ENCODE measurements at regions not wholly inside any gene's neighbourhood (a gene's known extent, or its start where the extent isn't known, plus 50 kb on each side); places are given as distances from the start of the nearest gene placed in this dataset.

DNA sequence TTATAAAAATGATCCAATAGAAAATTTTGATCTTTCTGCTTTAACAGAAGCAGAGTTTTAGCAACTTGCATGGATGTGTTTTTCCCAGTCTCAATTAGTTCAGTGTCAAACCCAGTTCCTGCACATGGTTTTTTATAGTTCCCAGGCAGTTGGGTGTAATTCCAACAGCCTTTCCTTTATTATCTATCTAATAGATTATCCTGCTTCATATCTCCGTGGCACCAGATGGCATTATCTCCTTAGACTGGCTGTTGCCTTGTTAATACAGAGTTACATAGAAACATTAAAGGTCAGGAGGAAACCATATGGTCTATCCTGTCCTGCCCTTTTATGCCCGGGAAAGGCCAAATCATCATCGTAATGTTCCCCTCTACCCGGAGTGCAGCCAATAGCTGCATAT lies 400.9 kb upstream of the SMIM21 start:
- H3K9me3 ChIP-seq (ENCODE audit: control insufficient read depth, low read length): no peaks in the 10 kb centered on the region
- H3K27me3 Mint-ChIP-seq (ENCODE audit: insufficient read depth): peaks cover 7% of the 10 kb centered on the region
- H3K4me3 ChIP-seq (ENCODE audit: low read length): no peak overlapping the region
- no peak overlapping the region for H3K9ac ChIP-seq (ENCODE audit: extremely low read depth, low read length, poor library complexity, severe bottlenecking)
- peaks cover 5% of the 10 kb centered on the region for H3K9me3 Mint-ChIP-seq
- H3K27ac Mint-ChIP-seq: no peak overlapping the region
- peaks cover 9% of the 10 kb centered on the region for H3K4me1 ChIP-seq (ENCODE audit: control insufficient read depth, insufficient read depth, low read length)
- H3K27me3 ChIP-seq (ENCODE audit: control insufficient read depth, insufficient read depth, low read length, poor library complexity, severe bottlenecking): no peaks in the 10 kb centered on the region
- TF ChIP-seq, protein P1, sequence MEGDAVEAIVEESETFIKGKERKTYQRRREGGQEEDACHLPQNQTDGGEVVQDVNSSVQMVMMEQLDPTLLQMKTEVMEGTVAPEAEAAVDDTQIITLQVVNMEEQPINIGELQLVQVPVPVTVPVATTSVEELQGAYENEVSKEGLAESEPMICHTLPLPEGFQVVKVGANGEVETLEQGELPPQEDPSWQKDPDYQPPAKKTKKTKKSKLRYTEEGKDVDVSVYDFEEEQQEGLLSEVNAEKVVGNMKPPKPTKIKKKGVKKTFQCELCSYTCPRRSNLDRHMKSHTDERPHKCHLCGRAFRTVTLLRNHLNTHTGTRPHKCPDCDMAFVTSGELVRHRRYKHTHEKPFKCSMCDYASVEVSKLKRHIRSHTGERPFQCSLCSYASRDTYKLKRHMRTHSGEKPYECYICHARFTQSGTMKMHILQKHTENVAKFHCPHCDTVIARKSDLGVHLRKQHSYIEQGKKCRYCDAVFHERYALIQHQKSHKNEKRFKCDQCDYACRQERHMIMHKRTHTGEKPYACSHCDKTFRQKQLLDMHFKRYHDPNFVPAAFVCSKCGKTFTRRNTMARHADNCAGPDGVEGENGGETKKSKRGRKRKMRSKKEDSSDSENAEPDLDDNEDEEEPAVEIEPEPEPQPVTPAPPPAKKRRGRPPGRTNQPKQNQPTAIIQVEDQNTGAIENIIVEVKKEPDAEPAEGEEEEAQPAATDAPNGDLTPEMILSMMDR (conservative IDR thresholded peaks at IDR 0.05): no peak
- no peak overlapping the region for H3K27ac ChIP-seq (ENCODE audit: low read depth, low read length)
- no peaks in the 10 kb centered on the region for H3K36me3 ChIP-seq (ENCODE audit: control insufficient read depth, insufficient read depth, low read length)
- H3K4me1 Mint-ChIP-seq: peaks cover 35% of the 10 kb centered on the region
- DNase-seq: peak; percentile 20
- WGBS, 2 experiments (ENCODE audit: insufficient coverage in 1 of 2, insufficient read length in 1 of 2): 71 to 79% methylated on average over 4 of the region's 4 CpGs
- no peaks in the 10 kb centered on the region for H3K36me3 Mint-ChIP-seq (ENCODE audit: low read depth)
- no peak overlapping the region for H3K4me3 Mint-ChIP-seq

DNA sequence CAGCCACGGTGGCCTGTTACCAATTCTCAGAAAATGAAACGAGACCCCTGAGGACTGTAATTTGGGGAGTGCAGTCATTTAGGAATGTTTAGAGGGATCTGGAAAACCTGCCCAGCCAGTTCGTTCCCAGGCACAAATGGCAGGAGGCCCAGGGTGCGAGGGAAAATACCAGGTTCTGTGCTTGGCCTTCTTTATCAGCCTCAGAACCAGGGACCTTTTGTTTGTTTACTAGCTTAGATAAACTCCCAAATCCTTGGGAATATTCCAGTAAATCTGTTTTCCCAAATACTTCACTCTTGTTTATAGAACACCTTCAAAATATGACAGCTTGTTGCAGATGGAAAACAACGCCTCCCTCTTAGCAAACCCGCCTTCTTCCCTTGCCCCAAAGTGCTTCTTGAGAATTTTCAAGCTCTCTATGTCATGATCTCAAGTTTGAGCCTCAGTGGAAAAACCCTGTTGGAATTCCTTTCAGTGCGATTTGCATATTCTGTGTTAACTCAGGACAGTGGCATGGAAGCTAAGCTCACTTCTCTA lies 400.3 kb upstream of the SMIM21 start:
- Mint-ChIP-seq H3K4me3 (no peak overlapping the region), H3K4me1 (peaks cover 37% of the 10 kb centered on the region), H3K27me3 (ENCODE audit: insufficient read depth) (peaks cover 5% of the 10 kb centered on the region), H3K27ac (no peak overlapping the region), H3K9me3 (peaks cover 5% of the 10 kb centered on the region), H3K36me3 (ENCODE audit: low read depth) (no peaks in the 10 kb centered on the region)
- Histone ChIP-seq H3K27me3 (ENCODE audit: control insufficient read depth, insufficient read depth, low read length, poor library complexity, severe bottlenecking) (no peaks in the 10 kb centered on the region), H3K9ac (ENCODE audit: extremely low read depth, low read length, poor library complexity, severe bottlenecking) (no peak overlapping the region), H3K9me3 (ENCODE audit: control insufficient read depth, low read length) (no peaks in the 10 kb centered on the region), H3K36me3 (ENCODE audit: control insufficient read depth, insufficient read depth, low read length) (no peaks in the 10 kb centered on the region), H3K27ac (ENCODE audit: low read depth, low read length) (no peak overlapping the region), H3K4me1 (ENCODE audit: control insufficient read depth, insufficient read depth, low read length) (peaks cover 9% of the 10 kb centered on the region), H3K4me3 (ENCODE audit: low read length) (no peak overlapping the region)
- peak; percentile 45 for DNase-seq
- TF ChIP-seq, protein P1 (conservative IDR thresholded peaks at IDR 0.05): no peak
- WGBS, 2 experiments (ENCODE audit: insufficient coverage in 1 of 2, insufficient read length in 1 of 2): 86 to 92% methylated on average over 7 of the region's 7 CpGs

DNA sequence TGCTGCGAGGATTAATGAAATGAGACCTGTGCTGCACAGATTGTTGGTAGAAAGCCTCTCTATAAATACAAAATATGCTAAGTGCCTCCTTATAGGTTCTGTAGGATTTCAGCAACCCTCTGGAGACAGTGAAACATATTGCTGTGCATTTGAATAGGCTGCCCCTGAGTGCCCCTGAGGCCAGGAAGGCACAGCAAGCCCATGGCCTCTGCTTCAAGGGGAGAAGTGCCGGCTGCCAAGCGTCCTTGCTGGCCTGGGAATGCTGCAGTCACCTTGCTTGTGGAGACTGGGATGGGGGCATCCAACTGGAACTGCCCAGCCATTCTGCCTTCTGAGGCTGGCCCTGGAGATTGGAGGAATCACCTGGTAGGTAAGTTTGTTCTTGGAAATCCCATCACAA lies 397.2 kb upstream of the SMIM21 start:
- Mint-ChIP-seq H3K27ac (no peak overlapping the region), H3K9me3 (no peaks in the 10 kb centered on the region), H3K4me1 (peaks cover 36% of the 10 kb centered on the region), H3K27me3 (ENCODE audit: insufficient read depth) (peaks cover 2% of the 10 kb centered on the region), H3K36me3 (ENCODE audit: low read depth) (no peaks in the 10 kb centered on the region), H3K4me3 (no peak overlapping the region)
- TF ChIP-seq, protein P1 (conservative IDR thresholded peaks at IDR 0.05): no peak
- WGBS, 2 experiments (ENCODE audit: insufficient coverage in 1 of 2, insufficient read length in 1 of 2): 80 to 87% methylated on average over 1 to 3 of the region's 3 CpGs
- no peak overlapping the region for H3K4me3 ChIP-seq (ENCODE audit: low read length)
- peaks cover 9% of the 10 kb centered on the region for H3K4me1 ChIP-seq (ENCODE audit: control insufficient read depth, insufficient read depth, low read length)
- H3K36me3 ChIP-seq (ENCODE audit: control insufficient read depth, insufficient read depth, low read length): no peaks in the 10 kb centered on the region
- no peak overlapping the region for H3K27ac ChIP-seq (ENCODE audit: low read depth, low read length)
- H3K27me3 ChIP-seq (ENCODE audit: control insufficient read depth, insufficient read depth, low read length, poor library complexity, severe bottlenecking): no peaks in the 10 kb centered on the region
- H3K9me3 ChIP-seq (ENCODE audit: control insufficient read depth, low read length): no peaks in the 10 kb centered on the region
- DNase-seq: peak; percentile 35
- no peak overlapping the region for H3K9ac ChIP-seq (ENCODE audit: extremely low read depth, low read length, poor library complexity, severe bottlenecking)

Data from endodermal cell (in vitro differentiated cells).